NCI-H82 (cell line): ENCODE measurements at regions not wholly inside any gene's neighbourhood (a gene's known extent, or its start where the extent isn't known, plus 50 kb on each side); places are given as distances from the start of the nearest gene placed in this dataset.
"Not testable (repeated sequence)": the region's sequence is repeated elsewhere in the genome, so short reads cannot be mapped to it uniquely, and the experiment has no call there.

ENCODE experiments used
- DNase-seq: peaks from one replicate; lab custom pipeline; 2025; lab: John Stamatoyannopoulos, UW

GRCh38 chr7:37617406-37617805 lies 66.2 kb upstream of the GPR141 start:
- DNase-seq = not testable (repeated sequence)

GRCh38 chr7:37633048-37633447 lies 50.5 kb upstream of the GPR141 start:
- no peak for DNase-seq
